GM23338 (cell line): ENCODE measurements at regions not wholly inside any gene's neighbourhood (a gene's known extent, or its start where the extent isn't known, plus 50 kb on each side); places are given as distances from the start of the nearest gene placed in this dataset.

Experiments used
- ATAC-seq: fragments of 200-7000 bp; cut with Tn5 transposase; 3 replicates; pipeline ENCODE4 v1.9.1; 2020
- DNase-seq: peaks from one replicate; pipeline ENCODE4 v3.0.0-alpha.2; 2015; ENCODE audit warnings: low spot score
- H2AFZ ChIP-seq: fragments of 200-600 bp; sonication (generic); 2 replicates; pipeline ENCODE4 v1.8.0; 2016; ENCODE audit warnings: antibody characterized with exemption, mild to moderate bottlenecking, moderate library complexity
- H3F3A ChIP-seq: fragments of 200-600 bp; sonication (generic); replicated peaks from 2 replicates; pipeline ENCODE4 v1.8.0; 2017; ENCODE audit warnings: antibody characterized with exemption, mixed run types, low read depth
- H3K27ac ChIP-seq: fragments of 200-600 bp; sonication (generic); 2 replicates; pipeline ENCODE4 v1.6.1; 2016; ENCODE audit warnings: low read depth
- H3K27me3 ChIP-seq: fragments of 200-600 bp; sonication (generic); 2 replicates; pipeline ENCODE4 v1.8.0; 2016; ENCODE audit warnings: mild to moderate bottlenecking, mixed run types, moderate library complexity; ENCODE audit not compliant: insufficient read depth
- H3K36me3 ChIP-seq: fragments of 200-600 bp; sonication (generic); 2 replicates; pipeline ENCODE4 v1.8.0; 2016; ENCODE audit warnings: mild to moderate bottlenecking; ENCODE audit not compliant: insufficient read depth
- H3K4me1 ChIP-seq: fragments of 200-600 bp; sonication (generic); 2 replicates; pipeline ENCODE4 v1.8.0; 2016; ENCODE audit warnings: mild to moderate bottlenecking, moderate library complexity; ENCODE audit not compliant: insufficient read depth
- H3K4me2 ChIP-seq: fragments of 200-600 bp; sonication (generic); 2 replicates; pipeline ENCODE4 v1.7.1; 2017; ENCODE audit warnings: mixed run types
- H3K4me3 ChIP-seq: fragments of 200-600 bp; sonication (generic); 2 replicates; pipeline ENCODE4 v1.6.1; 2016; ENCODE audit warnings: mixed run types
- H3K79me2 ChIP-seq: fragments of 200-600 bp; sonication (generic); replicated peaks from 2 replicates; pipeline ENCODE4 v1.8.0; 2017; ENCODE audit warnings: mild to moderate bottlenecking; ENCODE audit not compliant: insufficient read depth
- H3K9me2 ChIP-seq: fragments of 200-600 bp; sonication (generic); 2 replicates; pipeline ENCODE4 v1.8.0; 2017; ENCODE audit not compliant: insufficient read depth
- H4K20me1 ChIP-seq: fragments of 200-600 bp; sonication (generic); replicated peaks from 2 replicates; pipeline ENCODE4 v1.8.0; 2017; ENCODE audit warnings: mild to moderate bottlenecking; ENCODE audit not compliant: insufficient read depth
- H3K27ac Mint-ChIP-seq: 2 replicates; pipeline ENCODE4 v1.8.0; 2020; ENCODE audit warnings: inconsistent platforms, mild to moderate bottlenecking, moderate library complexity, mixed read lengths
- H3K27me3 Mint-ChIP-seq: 3 replicates; pipeline ENCODE4 v1.8.0; 2022; ENCODE audit warnings: low read depth, mild to moderate bottlenecking, moderate library complexity, mixed read lengths, inconsistent platforms; ENCODE audit not compliant: insufficient read depth, poor library complexity
- H3K36me3 Mint-ChIP-seq: 3 replicates; pipeline ENCODE4 v1.8.0; 2021; ENCODE audit warnings: low read depth, mild to moderate bottlenecking, inconsistent platforms, moderate library complexity, mixed read lengths
- H3K4me1 Mint-ChIP-seq: 3 replicates; pipeline ENCODE4 v1.8.0; 2020; ENCODE audit warnings: mild to moderate bottlenecking, inconsistent platforms, mixed read lengths
- H3K4me3 Mint-ChIP-seq: 3 replicates; pipeline ENCODE4 v1.8.0; 2021; ENCODE audit warnings: moderate library complexity, mild to moderate bottlenecking, inconsistent platforms, mixed read lengths
- H3K9me3 Mint-ChIP-seq: 3 replicates; pipeline ENCODE4 v1.8.0; 2020; ENCODE audit warnings: moderate library complexity, mild to moderate bottlenecking, inconsistent platforms, mixed read lengths
- CREB1 ChIP-seq: fragments of 250-450 bp; sonication (Bioruptor Pico); IDR thresholded peaks from 2 replicates; pipeline ENCODE4 v1.5.0; 2020; ENCODE audit warnings: low read depth, mild to moderate bottlenecking, moderate library complexity
- EZH2 ChIP-seq: fragments of 200-600 bp; sonication (generic); IDR thresholded peaks from one replicate; pipeline ENCODE4 v1.8.0; 2017; ENCODE audit warnings: antibody characterized with exemption, mild to moderate bottlenecking, low read depth; ENCODE audit not compliant: unreplicated experiment
- EZH2phosphoT487 ChIP-seq: fragments of 200-600 bp; sonication (generic); IDR thresholded peaks from one replicate; pipeline ENCODE4 v1.8.1; 2018; ENCODE audit warnings: antibody characterized with exemption; ENCODE audit not compliant: unreplicated experiment
- JUNB ChIP-seq: IDR thresholded peaks from one replicate; pipeline ENCODE4 v1.6.1; 2016; ENCODE audit warnings: antibody characterized with exemption; ENCODE audit not compliant: unreplicated experiment
- NANOG ChIP-seq: IDR thresholded peaks from 2 replicates; pipeline ENCODE4 v1.6.1; 2016; ENCODE audit warnings: antibody characterized with exemption, borderline replicate concordance
- STAT1 ChIP-seq: IDR thresholded peaks from one replicate; pipeline ENCODE4 v1.6.1; 2016; ENCODE audit warnings: antibody characterized with exemption; ENCODE audit not compliant: unreplicated experiment
- ZNF114 ChIP-seq: fragments of 250-450 bp; sonication (Bioruptor Pico); IDR thresholded peaks from 2 replicates; pipeline ENCODE4 v1.5.0; 2020; ENCODE audit warnings: mild to moderate bottlenecking, moderate library complexity
- ZNF331 ChIP-seq: fragments of 250-450 bp; sonication (Bioruptor Pico); IDR thresholded peaks from 2 replicates; pipeline ENCODE4 v1.5.0; 2020; ENCODE audit warnings: low read depth, mild to moderate bottlenecking, moderate library complexity
- ZNF462 ChIP-seq: fragments of 250-450 bp; sonication (Bioruptor Pico); IDR thresholded peaks from 2 replicates; pipeline ENCODE4 v1.5.0; 2020; ENCODE audit warnings: mild to moderate bottlenecking, moderate library complexity
- TF ChIP-seq, protein P1 (sequence below): IDR thresholded peaks from 2 replicates; pipeline ENCODE4 v1.6.1; 2016; ENCODE audit warnings: antibody characterized with exemption

DNA sequence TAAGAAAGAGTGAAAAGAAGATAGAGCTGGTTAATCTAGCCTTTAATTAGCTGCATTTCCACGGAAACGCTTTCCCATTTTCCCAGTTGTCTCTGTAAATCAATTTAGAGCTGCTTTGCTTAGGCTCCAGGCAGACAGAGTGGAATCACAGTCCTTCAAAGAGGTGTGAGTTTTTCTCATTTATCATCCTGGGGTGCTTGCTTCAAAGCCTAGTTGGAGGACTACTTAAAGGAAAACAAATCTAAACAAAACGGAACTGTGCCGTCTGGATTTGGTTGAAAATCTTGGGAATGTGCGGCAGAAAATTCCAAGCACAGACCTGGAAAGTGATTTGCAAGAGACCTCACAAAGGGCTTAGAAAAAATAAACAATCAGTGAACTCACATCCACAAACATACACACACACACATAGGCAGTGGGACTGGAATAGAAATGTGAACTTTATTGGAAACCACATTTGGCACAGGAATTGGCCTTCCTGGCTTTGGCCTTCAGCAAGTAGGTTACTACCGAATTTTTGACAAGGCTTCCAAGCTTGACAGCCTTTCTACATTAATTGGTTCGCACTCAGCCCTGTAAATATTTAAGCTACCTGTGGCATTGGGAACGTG is 235.2 kb upstream of the SLC24A2 start:
- DNase-seq = no peak
- Histone ChIP-seq H3K9me2 (no peaks in the 10 kb centered on the region), H2AFZ (peak overlapping the region; percentile 60; the same call in 1 of the 2 replicates), H3K36me3 (no peaks in the 10 kb centered on the region), H3K4me1 (no peaks in the 10 kb centered on the region), H4K20me1 (no peaks in the 10 kb centered on the region), H3K4me2 (no peak overlapping the region), H3K27me3 (no peaks in the 10 kb centered on the region), H3K4me3 (no peak overlapping the region), H3F3A (no peaks in the 10 kb centered on the region), H3K79me2 (no peaks in the 10 kb centered on the region), H3K27ac (no peak overlapping the region)
- no peak for ATAC-seq
- Mint-ChIP-seq H3K4me1 (0 out of 3 replicates have a peak, but pooled peaks cover 3% of the 10 kb centered on the region), H3K4me3 (no peak overlapping the region), H3K36me3 (no peaks in the 10 kb centered on the region), H3K27ac (no peak overlapping the region), H3K27me3 (no peaks in the 10 kb centered on the region), H3K9me3 (no peaks in the 10 kb centered on the region; the same call in 2 of the 3 replicates)
- TF ChIP-seq, protein P1, sequence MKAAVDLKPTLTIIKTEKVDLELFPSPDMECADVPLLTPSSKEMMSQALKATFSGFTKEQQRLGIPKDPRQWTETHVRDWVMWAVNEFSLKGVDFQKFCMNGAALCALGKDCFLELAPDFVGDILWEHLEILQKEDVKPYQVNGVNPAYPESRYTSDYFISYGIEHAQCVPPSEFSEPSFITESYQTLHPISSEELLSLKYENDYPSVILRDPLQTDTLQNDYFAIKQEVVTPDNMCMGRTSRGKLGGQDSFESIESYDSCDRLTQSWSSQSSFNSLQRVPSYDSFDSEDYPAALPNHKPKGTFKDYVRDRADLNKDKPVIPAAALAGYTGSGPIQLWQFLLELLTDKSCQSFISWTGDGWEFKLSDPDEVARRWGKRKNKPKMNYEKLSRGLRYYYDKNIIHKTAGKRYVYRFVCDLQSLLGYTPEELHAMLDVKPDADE = no peak
- TF ChIP-seq JUNB (no peak), ZNF331 (CRISPR knock-in tag) (no peak), EZH2 (no peak), CREB1 (CRISPR knock-in tag) (no peak), STAT1 (no peak), EZH2phosphoT487 (no peak), ZNF462 (no peak), NANOG (no peak), ZNF114 (no peak)
